Activated CD8-positive, alpha-beta memory T cell treated with anti-CD3 and anti-CD28 coated beads for 4 hours (primary cell): ENCODE measurements at regions not wholly inside any gene's neighbourhood (a gene's known extent, or its start where the extent isn't known, plus 50 kb on each side); places are given as distances from the start of the nearest gene placed in this dataset.
"Not testable (repeated sequence)": the region's sequence is repeated elsewhere in the genome, so short reads cannot be mapped to it uniquely, and the experiment has no call there.

Experiments
- DNase-seq, 2 donors: peaks; one replicate each; pipeline ENCODE4 v3.0.0-alpha.2; 2020; ENCODE audit warnings: low read depth in 2 of 2

DNA sequence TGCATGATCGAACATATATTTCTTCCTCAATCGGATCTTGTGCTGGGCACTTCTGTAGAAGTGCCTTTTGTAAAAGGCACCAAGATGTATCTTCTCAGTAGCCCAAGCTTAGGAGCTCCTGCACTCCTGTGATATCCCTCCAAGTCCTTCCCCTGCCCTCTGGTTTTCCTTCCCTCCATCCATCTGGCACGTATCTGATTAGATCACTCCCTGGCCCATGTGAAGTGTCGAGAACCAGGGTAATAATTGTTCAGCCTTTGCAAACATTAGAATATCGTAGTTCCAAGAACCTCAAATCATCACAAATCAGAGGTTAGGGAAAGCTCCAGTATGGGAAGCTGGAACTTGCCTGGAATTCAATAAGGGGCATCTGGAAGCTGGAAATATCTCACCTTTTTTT, 221.1 kb upstream of the AUTS2 start:
- no peak for DNase-seq

DNA sequence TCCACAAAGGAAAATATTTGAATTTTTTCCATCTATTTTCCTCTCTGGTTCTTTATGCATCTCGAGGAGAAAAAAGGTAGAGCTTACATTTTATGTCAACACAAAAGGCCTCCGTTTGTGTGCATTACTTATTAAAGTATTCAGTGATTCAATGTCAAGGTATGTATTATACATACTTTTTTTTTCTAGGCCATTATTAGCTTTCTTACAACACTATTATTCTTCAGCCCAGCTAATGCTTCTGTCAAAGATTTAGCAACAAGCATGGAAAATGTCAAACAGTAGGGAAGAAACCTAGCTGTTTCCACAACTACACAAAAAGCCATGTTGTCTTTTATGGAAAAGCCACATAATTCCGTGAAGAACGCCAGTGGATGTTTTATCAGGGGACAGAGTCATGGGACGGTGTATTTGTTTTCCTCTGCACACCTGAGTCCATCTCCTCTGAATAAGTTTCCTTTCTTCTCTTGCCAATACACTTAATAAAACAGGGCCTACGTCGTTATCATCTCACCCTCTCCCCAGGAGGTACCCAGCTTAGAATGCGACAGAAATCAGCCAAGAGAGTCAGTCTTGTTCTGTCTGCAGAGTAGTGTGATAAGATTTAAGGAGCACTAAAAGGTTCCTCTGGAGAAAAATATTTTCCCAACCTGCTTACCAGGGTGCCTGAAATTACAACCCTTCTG, 209.7 kb upstream of the AUTS2 start:
- no peak for DNase-seq

DNA sequence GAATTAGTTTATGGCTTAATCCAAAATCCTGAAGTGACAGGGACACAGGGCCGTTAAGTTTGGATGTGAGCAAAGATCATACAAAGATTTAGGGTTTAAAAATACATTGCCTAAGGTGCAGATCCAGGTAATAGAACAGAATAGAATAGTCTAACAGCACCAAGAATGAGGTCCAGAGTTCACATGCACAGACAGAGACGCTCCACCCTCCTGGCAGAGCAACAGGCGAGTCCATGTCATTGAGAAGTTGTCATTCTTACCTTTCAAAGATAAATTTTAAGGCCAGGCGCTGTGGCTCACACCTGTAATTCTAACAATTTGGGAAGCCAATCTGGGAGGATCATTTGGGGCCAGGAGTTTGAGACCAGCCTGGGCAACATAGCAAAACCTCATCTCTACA, 209.1 kb upstream of the AUTS2 start:
- DNase-seq: no peak

DNA sequence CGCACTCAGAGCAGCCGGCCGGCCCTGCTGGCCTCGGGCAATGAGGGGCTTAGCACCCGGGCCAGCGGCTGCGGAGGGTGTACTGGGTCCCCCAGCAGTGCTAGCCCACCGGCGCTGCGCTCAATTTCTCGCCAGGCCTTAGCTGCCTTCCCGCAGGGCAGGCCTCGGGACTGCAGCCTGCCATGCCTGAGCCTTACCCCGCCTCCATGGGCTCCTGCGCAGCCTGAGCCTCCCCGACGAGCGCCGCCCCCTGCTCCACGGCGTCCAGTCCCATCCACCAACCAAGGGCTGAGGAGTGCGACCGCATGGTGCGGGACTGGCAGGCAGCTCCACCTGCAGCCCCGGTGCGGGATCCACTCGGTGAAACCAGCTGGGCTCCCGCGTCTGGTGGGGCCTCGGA, 204.4 kb upstream of the AUTS2 start:
- DNase-seq: not testable (repeated sequence)

DNA sequence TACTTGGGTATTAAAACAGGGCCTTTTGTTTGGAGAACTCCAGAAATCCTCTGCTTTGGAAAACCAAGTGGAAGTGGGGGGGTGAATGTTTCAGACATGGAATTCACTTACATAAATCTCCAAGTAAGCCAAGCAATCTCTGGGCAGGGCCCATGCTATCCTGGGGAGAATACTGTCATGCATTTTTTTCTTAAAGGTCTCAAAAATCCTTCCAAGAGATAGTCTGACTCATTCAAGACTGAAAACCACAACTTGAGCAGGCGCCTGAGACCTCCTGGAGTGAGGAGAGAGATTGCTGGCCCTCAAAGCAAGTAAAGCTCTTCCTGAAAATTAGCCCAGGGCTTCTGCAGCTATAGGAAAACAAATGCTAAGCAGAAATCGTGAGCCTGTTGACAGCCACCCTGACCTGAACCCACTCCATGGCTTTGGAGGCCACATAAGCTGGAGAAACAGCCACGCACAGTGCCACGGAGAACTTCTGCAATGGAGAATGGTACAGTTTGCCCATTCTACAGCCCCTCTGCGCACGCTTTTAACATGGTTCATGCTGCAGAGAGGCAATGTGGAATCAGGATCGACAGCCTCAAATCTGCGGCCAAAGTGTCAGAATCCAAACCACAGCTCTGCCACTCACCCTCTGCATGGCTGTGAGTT, 203.1 kb upstream of the AUTS2 start:
- no peak for DNase-seq

DNA sequence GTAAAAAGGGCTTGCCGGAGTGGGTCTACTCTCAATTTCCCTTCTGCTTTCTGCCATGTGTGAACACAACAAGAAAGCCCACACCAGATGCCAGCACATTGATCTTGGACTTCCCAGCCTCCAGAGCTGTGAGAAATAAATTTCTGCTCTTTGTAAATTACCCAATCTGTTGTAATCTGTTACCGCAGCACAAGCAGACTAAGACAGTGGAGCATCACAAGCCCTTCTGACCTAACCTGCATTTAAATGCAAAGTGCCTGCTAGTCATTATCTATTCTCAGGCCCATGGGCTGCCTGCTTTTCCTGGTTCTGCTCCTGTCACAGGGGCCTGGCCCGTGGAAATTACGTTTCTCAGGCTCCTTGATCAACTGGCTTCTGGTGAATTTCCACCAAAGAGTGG, 199.3 kb upstream of the AUTS2 start:
- no peak for DNase-seq

DNA sequence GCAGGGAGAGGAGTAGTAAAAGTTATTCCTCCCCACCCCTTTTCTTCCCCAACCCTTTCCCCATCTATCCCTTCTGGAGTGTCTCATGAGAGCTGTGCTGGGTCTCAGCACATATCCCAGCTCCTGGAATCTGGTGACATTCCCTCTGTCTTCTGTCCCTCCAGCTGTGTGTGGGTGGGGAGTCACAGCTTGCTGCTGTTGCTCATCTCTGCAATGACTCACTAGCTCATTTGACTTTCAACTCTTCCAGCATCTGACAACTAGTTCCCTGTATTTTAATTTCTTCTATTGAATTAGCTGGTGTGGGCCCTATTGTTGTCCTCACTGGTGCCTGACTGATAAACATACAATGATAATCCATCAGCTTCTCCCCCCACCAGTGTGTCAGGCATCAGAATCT, 198.9 kb upstream of the AUTS2 start:
- DNase-seq: no peak

DNA sequence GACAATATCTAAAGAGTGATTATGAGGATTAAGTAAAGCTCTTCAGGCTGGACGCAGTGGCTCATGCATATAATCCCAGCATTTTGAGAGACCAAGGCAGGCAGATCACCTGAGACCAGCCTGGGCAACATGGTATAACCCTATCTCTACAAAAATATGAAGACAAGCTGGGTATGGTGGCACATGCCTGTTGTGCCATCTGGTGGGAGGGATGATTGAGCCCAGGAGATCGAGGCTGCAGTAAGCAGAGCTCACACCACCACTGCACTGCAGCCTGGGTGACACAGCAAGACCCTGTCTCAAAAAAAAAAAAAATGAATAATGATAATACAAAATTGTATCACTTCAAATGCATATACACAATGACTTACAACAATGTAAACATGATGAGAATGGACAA, 195.6 kb upstream of the AUTS2 start:
- no peak for DNase-seq

DNA sequence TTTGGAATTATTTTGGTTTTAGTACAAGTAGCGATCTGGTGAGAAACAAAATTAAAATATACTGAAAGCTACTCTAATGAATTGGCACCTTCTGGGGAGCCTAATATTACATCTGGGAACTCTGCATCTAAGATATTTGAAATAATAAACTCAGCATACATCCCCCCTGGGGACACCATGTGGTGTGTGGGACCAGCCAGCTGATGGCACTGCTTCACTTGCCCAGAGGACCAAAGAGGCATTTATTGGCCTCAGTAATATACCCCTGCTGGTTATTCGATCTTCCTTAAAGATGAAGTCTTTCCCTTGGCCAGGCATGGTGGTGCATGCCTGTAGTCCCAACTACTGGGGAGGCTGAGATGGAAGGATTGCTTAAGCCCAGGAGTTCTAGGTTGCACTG, 195.1 kb upstream of the AUTS2 start:
- no peak for DNase-seq

DNA sequence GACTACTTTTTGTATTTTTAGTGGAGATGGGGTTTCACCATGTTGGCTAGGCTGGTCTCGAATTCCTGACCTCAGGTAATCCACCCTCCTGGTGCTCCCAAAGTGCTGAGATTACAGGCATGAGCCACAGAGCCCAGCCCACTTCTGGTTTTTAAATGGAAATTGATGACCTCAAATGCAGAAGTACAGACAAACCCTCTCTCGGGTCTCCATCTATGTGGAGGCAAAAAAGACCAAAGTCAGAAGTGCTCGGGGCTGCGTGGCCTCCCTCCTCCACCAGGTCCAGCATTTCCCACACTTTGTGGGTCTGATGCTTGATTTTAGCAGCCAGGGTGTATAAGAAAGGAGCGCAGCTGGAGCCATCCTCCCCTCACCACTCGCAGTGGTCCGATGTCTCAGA, 187.3 kb upstream of the AUTS2 start:
- DNase-seq: no peak

DNA sequence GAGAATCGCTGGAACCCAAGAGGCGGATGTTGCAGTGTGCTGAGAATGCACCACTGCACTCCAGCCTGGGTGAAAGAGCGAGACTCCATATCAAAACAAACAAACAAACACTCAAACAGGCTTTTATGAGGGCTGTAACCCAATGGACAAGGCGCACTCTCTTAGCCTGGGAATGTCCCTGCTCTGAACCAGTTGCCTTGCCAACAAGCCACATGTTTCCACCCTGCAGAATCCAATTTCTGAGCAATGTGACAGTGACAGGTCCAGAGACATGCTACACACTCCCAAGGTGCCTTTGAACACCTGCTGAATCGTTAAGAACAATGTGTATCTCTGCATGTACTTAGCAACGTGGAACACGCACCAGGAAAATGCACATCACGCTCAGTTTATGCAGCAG, 186.8 kb upstream of the AUTS2 start:
- DNase-seq: no peak

DNA sequence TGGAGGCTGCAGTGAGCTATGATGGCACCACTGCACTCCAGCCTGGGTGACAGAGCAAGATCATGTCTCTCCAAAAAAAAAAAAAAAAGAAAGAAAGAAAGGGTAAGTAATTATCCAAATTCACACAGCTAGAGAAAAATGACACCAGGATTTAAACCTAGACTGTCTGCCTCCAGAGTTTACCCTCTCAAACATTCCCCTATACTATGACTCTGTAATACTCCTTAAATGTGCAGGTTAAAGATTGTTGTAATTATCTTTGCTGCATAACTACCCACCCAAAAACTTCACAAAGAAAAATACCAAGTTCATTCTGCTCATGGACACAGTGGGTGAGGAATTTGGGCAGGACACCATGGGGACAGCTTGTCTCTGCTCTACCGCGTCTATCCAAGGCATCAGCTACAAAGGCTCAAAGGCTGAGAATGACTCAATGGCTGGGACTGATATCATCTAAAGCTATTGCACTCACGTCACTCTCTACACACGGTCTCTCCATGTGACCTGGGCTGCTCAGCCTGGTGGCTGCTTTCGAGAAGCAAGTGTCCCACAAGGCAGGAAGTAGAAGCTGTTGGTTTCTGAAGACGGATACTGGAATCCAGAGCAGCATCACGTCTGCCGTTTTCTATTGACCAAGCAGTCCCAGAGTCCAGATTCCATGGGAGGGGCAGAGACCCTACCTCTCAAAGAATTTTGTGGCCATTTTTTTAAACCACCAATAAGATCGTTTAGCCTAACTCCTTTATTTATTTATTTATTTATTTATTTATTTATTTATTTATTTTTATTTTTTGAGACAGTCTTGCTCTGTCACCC, 185.7 kb upstream of the AUTS2 start:
- no peak for DNase-seq

DNA sequence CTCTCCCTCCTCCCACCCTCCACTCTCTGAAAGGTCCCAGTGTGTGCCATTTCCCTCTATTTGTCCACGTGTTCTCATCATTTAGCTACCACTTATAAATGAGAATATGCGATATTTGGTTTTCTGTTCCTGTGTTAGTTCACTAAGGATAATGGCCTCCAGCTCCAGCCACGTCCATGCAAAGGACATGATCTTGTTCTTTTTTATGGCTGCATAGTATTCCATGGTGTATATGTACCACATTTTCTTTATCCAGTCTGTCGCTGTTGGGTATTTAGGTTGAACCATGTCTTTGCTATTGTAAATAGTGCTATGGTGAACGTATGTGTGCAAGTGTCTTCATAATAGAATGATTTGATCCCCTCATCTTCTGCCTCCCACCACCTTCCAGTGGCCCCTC, 183.7 kb upstream of the AUTS2 start:
- no peak for DNase-seq

DNA sequence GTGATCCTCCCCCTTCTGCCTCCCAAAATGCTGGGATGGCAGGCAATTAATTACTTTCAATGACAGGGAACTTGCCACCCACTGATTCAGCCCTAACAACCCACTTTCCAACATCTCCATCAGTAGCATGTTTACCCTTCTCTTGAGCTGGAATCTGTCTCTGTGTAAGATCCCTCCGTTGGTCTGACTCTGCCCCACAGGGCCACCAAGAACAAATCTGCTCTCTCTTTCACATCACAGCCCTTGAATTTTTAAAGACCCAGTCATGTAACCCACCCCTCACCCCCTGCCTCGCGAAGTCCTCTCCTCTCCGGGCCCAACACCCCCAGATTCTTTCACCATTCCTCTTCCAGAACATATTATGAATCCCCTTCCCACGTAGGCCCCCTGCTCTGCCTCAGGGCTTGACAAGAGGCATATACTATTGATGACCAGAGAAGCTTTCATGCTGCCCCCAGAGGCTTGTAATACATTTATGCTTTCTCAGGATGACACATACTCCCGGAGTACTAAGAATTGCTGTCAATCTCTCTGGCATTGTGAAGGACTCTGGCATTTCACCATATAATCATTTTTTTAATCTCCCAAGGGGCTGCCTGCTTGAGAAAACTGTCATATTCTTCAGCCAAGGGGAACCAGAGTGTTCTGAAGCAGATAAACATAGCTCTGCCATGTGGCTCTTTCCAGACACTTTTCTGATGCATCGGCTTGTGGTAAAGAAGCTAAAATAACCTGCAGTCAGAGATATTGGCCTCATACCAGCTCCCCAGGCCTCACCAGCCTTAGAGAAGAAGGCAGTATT, 179.2 kb upstream of the AUTS2 start:
- no peak for DNase-seq

DNA sequence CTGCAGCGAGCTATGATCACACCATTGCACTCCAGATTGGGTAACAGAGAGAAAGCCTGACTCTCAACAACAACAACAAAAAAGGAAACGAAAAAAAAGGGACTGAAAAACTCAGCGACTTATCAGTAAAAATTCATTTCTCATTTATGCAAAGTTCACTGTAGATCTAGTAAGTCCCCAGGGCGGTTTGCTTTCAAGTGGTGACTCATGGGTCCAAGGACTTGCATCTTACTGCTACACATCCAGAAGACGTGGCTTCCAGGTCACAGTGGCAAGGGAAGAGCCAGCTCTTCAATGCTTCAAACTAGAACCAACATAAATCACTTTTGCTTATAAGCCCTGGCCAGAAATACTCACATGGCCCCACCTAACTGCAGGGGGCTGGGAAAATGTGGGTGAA, 178.3 kb upstream of the AUTS2 start:
- no peak for DNase-seq

DNA sequence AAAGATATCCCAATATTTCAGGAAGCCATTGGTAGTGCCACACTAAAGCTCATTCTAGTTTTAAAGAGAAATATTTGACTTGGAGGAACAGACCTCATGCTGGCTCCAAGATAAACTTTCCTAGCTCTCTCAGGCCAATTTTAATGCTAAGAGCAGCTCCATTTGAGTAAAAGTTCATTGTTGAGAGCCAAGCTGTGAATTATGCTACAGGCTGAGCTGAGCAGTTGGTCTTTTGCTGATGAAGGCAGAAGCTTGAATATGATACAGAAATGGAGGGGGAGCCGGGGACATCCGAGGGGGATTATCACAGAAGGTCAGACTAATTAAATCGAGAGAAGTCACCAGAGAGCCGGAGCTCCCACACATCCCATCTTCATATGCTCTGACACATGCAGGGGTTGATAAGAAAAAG, 175.7 kb upstream of the AUTS2 start:
- no peak for DNase-seq

DNA sequence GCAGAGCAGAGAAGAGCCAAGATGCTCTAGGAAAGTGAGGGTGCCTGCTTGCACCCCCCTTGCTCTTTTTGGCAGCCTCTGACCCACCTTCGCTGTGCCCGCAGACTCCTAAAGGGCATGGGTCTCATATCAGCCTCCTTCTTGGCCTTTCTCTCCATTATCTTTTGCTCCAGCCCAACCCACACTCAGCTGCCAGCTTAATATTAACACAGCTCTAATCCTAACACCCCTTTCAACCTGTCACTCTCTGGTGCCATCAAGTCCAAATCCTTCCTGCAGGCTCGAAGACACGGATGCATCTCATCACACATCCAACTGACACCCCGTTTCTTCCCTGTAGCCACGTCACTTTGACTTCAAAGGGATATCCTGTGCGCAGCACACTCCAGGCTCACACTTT, 171.6 kb upstream of the AUTS2 start:
- no peak for DNase-seq

DNA sequence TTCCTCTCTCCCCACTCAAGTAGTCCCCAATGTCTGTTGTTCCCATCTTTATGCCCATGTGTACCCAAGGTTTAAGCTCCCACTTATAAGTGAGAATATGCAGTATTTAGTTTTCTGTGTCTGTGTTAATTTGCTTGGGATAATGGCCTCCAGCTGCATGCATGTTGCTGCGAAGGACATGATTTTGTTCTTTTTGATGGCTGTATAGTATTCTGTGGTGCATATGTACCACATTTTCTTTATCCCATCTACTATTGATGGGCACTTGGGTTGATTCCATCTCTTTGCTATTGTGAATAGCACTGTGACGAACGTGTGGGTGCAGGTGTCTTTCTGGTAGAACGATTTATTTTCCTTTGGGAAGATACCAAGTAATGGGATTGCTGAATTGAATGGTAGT, 170.2 kb upstream of the AUTS2 start:
- DNase-seq: no peak

DNA sequence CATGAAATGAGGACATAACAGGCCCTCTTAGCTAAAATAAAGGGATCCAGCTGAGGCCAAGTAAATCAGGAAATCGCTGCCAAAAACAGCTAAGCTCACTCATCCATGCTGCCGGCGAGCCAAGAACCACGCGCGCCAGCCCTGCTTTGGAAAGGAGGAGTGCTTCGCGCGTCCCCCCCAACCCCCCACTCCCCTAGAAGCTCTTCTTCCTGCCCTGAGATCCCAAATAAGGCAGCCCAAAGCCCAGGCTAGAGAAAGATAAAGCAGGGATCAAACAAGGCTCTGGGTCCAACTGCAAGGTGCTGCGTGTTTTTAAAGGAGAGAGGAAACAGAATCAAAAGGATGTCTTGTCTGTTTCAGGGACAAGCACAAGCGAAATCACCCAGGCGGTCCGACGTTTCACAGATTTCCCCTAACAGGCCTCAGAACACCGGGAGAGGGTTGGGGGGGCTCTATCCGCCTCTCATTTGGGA, 168.3 kb upstream of the AUTS2 start:
- DNase-seq: no peak

DNA sequence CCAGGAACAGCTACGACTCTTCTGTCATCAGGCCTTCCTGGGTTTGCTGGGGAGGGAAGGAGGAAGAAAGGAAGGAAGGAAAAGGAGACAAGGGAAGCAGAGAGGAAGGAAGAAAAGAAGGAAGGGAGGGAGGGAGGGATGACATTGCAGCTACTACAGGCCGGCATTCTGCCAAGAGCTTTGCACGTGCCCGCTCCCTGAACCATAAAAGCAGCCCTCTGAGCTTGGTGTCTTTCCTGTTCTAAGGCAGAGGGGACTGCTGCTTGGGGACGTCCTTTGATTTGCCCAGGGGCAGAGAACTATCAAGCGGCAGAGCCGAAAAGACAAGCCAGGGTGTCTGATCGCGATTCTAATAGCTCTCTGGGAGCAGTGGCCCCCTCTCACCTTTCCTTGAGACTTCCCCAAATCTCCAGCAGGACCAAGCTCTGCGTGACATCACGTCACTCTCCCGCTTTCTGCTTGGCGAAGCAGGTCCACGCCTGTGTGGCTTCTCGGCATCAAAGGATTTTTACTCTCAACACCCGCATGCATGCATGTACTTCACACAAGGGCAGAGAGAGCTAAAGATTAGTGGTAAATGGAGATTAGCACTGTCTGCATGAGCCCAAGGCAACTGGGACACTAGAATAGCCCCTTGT, 167.8 kb upstream of the AUTS2 start:
- no peak for DNase-seq

DNA sequence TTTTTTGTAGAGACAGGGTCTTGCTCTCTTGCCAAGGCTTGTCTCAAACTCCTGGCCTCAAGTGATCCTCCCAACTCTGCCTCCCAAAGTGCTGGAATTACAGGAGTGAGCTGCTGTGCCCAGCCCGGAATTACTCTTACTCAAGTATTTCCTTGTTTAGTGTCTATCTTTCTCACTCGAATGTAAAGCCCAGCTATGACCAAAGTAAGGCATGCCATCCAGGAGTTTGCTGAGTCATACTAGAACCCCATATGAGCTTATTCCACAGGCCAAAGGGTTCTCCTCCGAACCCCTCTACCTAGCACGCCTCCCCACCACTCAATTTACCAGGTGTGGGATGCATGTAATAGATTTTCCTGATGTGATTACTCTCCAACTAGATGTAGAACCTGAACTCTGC, 166.6 kb upstream of the AUTS2 start:
- DNase-seq: no peak

DNA sequence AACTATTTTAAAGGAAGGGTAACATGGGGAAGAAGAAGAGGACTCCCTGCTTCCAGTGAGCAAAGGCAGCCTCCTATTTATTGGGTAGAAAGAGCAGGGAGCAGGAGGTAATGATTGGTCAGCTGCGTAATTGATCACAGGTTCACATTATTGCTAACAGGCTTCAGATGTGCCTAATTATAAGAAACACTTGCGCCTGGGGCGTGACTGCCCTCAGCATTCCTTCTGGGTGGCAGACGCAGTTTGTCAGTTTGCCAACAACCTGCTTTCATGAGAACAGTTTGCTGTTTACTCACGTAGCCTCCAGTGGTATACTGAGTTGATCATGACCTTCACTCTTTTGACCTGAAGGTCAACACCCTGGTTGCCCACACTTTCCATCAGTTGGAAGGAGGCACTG, 166.0 kb upstream of the AUTS2 start:
- DNase-seq: not testable (repeated sequence)
